Calu3 (cell line): ENCODE measurements at regions not wholly inside any gene's neighbourhood (a gene's known extent, or its start where the extent isn't known, plus 50 kb on each side); places are given as distances from the start of the nearest gene placed in this dataset.
"Not testable (repeated sequence)": the region's sequence is repeated elsewhere in the genome, so short reads cannot be mapped to it uniquely, and the experiment has no call there.

ENCODE experiments used
- BruUV-seq: library from RNA; stranded (reverse); fragments of 400-500 nt; replicated peaks from 2 replicates; lab custom pipeline; 2021; lab: Mats Ljungman, UMichigan
- CTCF ChIA-PET: fragments of 300-600 bp; sonication (Branson Sonifier 250); formaldehyde crosslinking; loops from one replicate; lab custom pipeline; 2022; ENCODE audit warnings: antibody characterized with exemption; lab: Charles Lee
- DNase-seq: peaks from one replicate; pipeline ENCODE4 v3.0.0; 2022
- H3K27ac Mint-ChIP-seq: one replicate; pipeline ENCODE4 v1.8.0; 2022; ENCODE audit warnings: mixed read lengths; ENCODE audit not compliant: unreplicated experiment
- H3K27me3 Mint-ChIP-seq: one replicate; pipeline ENCODE4 v1.8.0; 2022; ENCODE audit warnings: mixed read lengths; ENCODE audit not compliant: unreplicated experiment
- H3K36me3 Mint-ChIP-seq: one replicate; pipeline ENCODE4 v1.8.0; 2022; ENCODE audit warnings: mild to moderate bottlenecking, moderate library complexity, mixed read lengths; ENCODE audit not compliant: insufficient read depth, unreplicated experiment
- H3K4me1 Mint-ChIP-seq: one replicate; pipeline ENCODE4 v1.8.0; 2022; ENCODE audit warnings: mild to moderate bottlenecking, low read depth, mixed read lengths; ENCODE audit not compliant: unreplicated experiment
- H3K4me3 Mint-ChIP-seq: one replicate; pipeline ENCODE4 v1.8.0; 2022; ENCODE audit warnings: mild to moderate bottlenecking, low read depth, moderate library complexity, mixed read lengths; ENCODE audit not compliant: unreplicated experiment
- H3K9me3 Mint-ChIP-seq: one replicate; pipeline ENCODE4 v1.8.0; 2022; ENCODE audit warnings: low read depth, mixed read lengths; ENCODE audit not compliant: unreplicated experiment
- CTCF ChIP-seq: fragments of 200-600 bp; IDR thresholded peaks from one replicate; pipeline ENCODE4 v1.8.0; 2022; ENCODE audit warnings: antibody characterized with exemption; ENCODE audit not compliant: unreplicated experiment
- intact Hi-C: fragments of 100-400 bp; cut with micrococcal nuclease; formaldehyde crosslinking; loops from one replicate; pipeline ENCODE4 v1.10.0; 2022; ENCODE audit not compliant: unreplicated experiment

GRCh38 chr20:30234477-30234876, 1023.0 kb upstream of the DEFB115 start:
- H3K27ac Mint-ChIP-seq, intact Hi-C loops, H3K4me1 Mint-ChIP-seq, DNase-seq, H3K9me3 Mint-ChIP-seq, BruUV-seq, H3K27me3 Mint-ChIP-seq, CTCF ChIA-PET, H3K4me3 Mint-ChIP-seq, H3K36me3 Mint-ChIP-seq: not testable (repeated sequence)

- H3K27ac Mint-ChIP-seq, H3K4me1 Mint-ChIP-seq, H3K4me3 Mint-ChIP-seq, CTCF ChIA-PET, H3K27me3 Mint-ChIP-seq, DNase-seq, H3K36me3 Mint-ChIP-seq, H3K9me3 Mint-ChIP-seq, BruUV-seq, intact Hi-C loops: not testable (repeated sequence)
These were observed 982.4 kb upstream of the DEFB115 start for GRCh38 chr20:30275073-30275472.

- intact Hi-C loops = no loop called here
- Mint-ChIP-seq H3K4me1 (no peaks in the 10 kb centered on the region), H3K27ac (no peak overlapping the region), H3K27me3 (no peaks in the 10 kb centered on the region), H3K9me3 (no peaks in the 10 kb centered on the region), H3K36me3 (peaks cover 13% of the 10 kb centered on the region), H3K4me3 (no peak overlapping the region)
- CTCF ChIA-PET = no interaction called here
- no peak for DNase-seq
- BruUV-seq = no TSS peak
- no peak for TF ChIP-seq CTCF
These were observed 975.8 kb upstream of the DEFB115 start for GRCh38 chr20:30281584-30282197.

- CTCF ChIA-PET, H3K9me3 Mint-ChIP-seq, H3K27me3 Mint-ChIP-seq, BruUV-seq, intact Hi-C loops, H3K4me1 Mint-ChIP-seq: not testable (repeated sequence)
- Mint-ChIP-seq H3K36me3 (peaks cover 13% of the 10 kb centered on the region), H3K4me3 (peak overlapping the region; percentile 70), H3K27ac (peak overlapping the region; percentile 72)
- DNase-seq = peak; percentile 81
These were observed 973.8 kb upstream of the DEFB115 start for GRCh38 chr20:30283476-30284280.

- intact Hi-C loops = no loop called here
- no peak for DNase-seq
- no peak for TF ChIP-seq CTCF
- BruUV-seq = no TSS peak
- Mint-ChIP-seq H3K9me3 (no peaks in the 10 kb centered on the region), H3K4me3 (peak overlapping the region; percentile 70), H3K27ac (peak overlapping the region; percentile 72), H3K27me3 (no peaks in the 10 kb centered on the region), H3K36me3 (peaks cover 13% of the 10 kb centered on the region), H3K4me1 (peaks cover 11% of the 10 kb centered on the region)
- CTCF ChIA-PET = no interaction called here
These were observed 973.1 kb upstream of the DEFB115 start for GRCh38 chr20:30284281-30284905.
